ENCODE measurements at regions not wholly inside any gene's neighbourhood (a gene's known extent, or its start where the extent isn't known, plus 50 kb on each side); places are given as distances from the start of the nearest gene placed in this dataset.

- TF ChIP-seq, protein P1, sequence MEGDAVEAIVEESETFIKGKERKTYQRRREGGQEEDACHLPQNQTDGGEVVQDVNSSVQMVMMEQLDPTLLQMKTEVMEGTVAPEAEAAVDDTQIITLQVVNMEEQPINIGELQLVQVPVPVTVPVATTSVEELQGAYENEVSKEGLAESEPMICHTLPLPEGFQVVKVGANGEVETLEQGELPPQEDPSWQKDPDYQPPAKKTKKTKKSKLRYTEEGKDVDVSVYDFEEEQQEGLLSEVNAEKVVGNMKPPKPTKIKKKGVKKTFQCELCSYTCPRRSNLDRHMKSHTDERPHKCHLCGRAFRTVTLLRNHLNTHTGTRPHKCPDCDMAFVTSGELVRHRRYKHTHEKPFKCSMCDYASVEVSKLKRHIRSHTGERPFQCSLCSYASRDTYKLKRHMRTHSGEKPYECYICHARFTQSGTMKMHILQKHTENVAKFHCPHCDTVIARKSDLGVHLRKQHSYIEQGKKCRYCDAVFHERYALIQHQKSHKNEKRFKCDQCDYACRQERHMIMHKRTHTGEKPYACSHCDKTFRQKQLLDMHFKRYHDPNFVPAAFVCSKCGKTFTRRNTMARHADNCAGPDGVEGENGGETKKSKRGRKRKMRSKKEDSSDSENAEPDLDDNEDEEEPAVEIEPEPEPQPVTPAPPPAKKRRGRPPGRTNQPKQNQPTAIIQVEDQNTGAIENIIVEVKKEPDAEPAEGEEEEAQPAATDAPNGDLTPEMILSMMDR (IDR thresholded peaks at IDR 0.05; ENCODE audit: extremely low read depth, missing control alignments), result no peak
- DNase-seq (ENCODE audit: low spot score), result no peak
Observed at GRCh38 chr4:11116940-11117339, 311.8 kb downstream of the HS3ST1 start.

DNA sequence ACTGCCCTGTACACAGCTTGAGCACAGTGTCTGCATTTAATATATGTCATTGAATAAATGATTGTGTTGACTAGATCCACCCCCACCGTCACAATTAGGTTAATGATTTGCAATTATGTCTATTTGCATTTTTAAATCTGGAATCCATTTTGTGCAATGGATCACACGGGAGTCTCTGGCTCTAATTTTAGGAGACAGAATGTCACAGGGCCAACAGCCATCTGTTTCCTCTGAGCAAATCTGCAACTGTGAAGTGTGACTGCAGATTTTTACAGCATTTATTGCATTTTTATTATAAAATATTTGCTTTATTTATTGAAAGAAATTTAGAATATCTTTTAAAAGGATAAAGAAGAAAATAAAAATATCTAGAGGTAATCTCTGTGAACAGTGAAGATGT, 316.8 kb downstream of the HS3ST1 start:
- DNase-seq (ENCODE audit: low spot score), result no peak
- TF ChIP-seq, protein P1 (IDR thresholded peaks at IDR 0.05; ENCODE audit: extremely low read depth, missing control alignments), result no peak

DNA sequence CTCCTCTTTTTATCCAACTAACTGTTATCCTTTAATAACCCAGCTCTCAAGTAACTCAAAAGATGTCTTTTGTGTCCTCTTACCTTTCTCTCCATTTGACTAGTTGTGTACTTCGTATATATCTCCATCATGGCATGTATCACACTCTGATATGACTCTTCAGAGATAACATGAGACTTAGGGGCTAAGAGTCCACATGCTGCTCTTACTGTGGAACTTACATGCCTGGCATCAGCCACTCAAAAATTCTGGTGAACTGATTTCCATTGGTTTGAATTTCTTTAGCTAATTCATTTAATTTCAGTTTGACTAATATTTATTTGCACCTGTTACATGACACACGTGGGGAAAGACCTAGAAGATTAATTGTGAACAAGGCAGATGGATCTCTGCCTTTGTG, 317.3 kb downstream of the HS3ST1 start:
- TF ChIP-seq, protein P1 (IDR thresholded peaks at IDR 0.05; ENCODE audit: extremely low read depth, missing control alignments), result no peak
- DNase-seq (ENCODE audit: low spot score), result no peak

DNA sequence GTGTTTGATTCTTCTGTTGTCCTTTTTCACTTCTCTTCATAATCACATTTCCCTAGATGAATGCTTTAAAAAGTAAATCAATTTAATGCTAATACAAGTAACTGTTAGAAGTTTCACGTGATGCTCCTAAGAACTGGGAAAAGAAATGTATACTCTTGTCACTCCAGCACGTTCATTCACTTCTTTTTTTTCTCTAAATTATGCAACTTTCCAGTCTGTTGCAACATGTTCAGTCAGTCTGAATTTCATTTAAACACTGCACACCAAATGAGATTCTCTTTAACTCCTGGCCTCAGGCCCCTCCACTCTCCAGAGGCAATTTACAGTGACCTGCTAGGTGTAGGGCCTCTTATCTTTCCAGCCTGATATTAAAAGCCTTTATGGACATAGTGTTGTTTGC, 321.9 kb downstream of the HS3ST1 start:
- TF ChIP-seq, protein P1 (IDR thresholded peaks at IDR 0.05; ENCODE audit: extremely low read depth, missing control alignments), result no peak
- DNase-seq (ENCODE audit: low spot score), result no peak

GRCh38 chr4:11106190-11106589, 322.5 kb downstream of the HS3ST1 start:
- TF ChIP-seq, protein P1 (IDR thresholded peaks at IDR 0.05; ENCODE audit: extremely low read depth, missing control alignments), result no peak
- DNase-seq (ENCODE audit: low spot score), result no peak

- TF ChIP-seq, protein P1 (IDR thresholded peaks at IDR 0.05; ENCODE audit: extremely low read depth, missing control alignments), result no peak
- no peak for DNase-seq (ENCODE audit: low spot score)
Observed at GRCh38 chr4:11105715-11106114, 323.0 kb downstream of the HS3ST1 start.

GRCh38 chr4:11098461-11098860, 330.2 kb downstream of the HS3ST1 start:
- TF ChIP-seq, protein P1 (IDR thresholded peaks at IDR 0.05; ENCODE audit: extremely low read depth, missing control alignments), result no peak
- no peak for DNase-seq (ENCODE audit: low spot score)
